Liver (tissue), 8 donors: ENCODE measurements at regions not wholly inside any gene's neighbourhood (a gene's known extent, or its start where the extent isn't known, plus 50 kb on each side); places are given as distances from the start of the nearest gene placed in this dataset.

Experiments
- DNase-seq: peaks from one replicate; pipeline ENCODE4 v3.0.0-alpha.2; 2017; ENCODE audit warnings: low spot score
- H3K27ac ChIP-seq, 2 donors: one replicate each; pipeline ENCODE4 v1.7.0; 2013; ENCODE audit warnings: inconsistent platforms in 2 of 2, low read length in 2 of 2, control low read depth in 1 of 2, low read depth in 1 of 2, mild to moderate bottlenecking in 1 of 2
- H3K27me3 ChIP-seq, 4 donors: one replicate each; pipeline versions ENCODE4 v1.6.1 to v1.7.0; 2013; ENCODE audit warnings: low read length in 3 of 4, inconsistent platforms in 1 of 4, mild to moderate bottlenecking in 1 of 4, moderate library complexity in 1 of 4; ENCODE audit not compliant: control insufficient read depth in 4 of 4, insufficient read depth in 4 of 4
- H3K36me3 ChIP-seq, 4 donors: one replicate each; pipeline versions ENCODE4 v1.6.1 to v1.7.0; 2013; ENCODE audit warnings: low read length in 3 of 4, mild to moderate bottlenecking in 3 of 4, low read depth in 1 of 4, moderate library complexity in 1 of 4; ENCODE audit not compliant: control insufficient read depth in 4 of 4, insufficient read depth in 3 of 4
- H3K4me1 ChIP-seq, 4 donors: one replicate each; pipeline versions ENCODE4 v1.6.1 to v1.7.0; 2013; ENCODE audit warnings: low read length in 3 of 4, mild to moderate bottlenecking in 3 of 4, moderate library complexity in 1 of 4; ENCODE audit not compliant: control insufficient read depth in 4 of 4, insufficient read depth in 4 of 4
- H3K4me3 ChIP-seq, 3 donors: one replicate each; pipeline versions ENCODE4 v1.6.1 to v1.7.0; 2013; ENCODE audit warnings: low read length in 3 of 3, control low read depth in 1 of 3, low read depth in 1 of 3, mild to moderate bottlenecking in 1 of 3
- H3K9ac ChIP-seq, 2 donors: one replicate each; pipeline ENCODE4 v1.7.0; 2013; ENCODE audit warnings: low read length in 2 of 2, mild to moderate bottlenecking in 2 of 2, moderate library complexity in 2 of 2, control low read depth in 1 of 2, low read depth in 1 of 2
- H3K9me3 ChIP-seq, 4 donors: one replicate each; pipeline versions ENCODE4 v1.6.1 to v1.7.0; 2013; ENCODE audit warnings: low read length in 3 of 4; ENCODE audit not compliant: control insufficient read depth in 4 of 4
- CTCF ChIP-seq: fragments of 150-350 bp; IDR thresholded peaks from 2 replicates; pipeline ENCODE4 v1.5.1; 2017; ENCODE audit warnings: improper control_type of control experiment, low read depth, low read length; ENCODE audit not compliant: missing input control
- EGR1 ChIP-seq, 2 donors: IDR thresholded peaks; 2 replicates each; pipeline ENCODE4 v1.6.1; 2016 to 2018; ENCODE audit warnings: antibody characterized with exemption in 2 of 2, low read depth in 2 of 2
- GABPA ChIP-seq, 2 donors: IDR thresholded peaks in 1 of 2; conservative IDR thresholded peaks in 1 of 2; 2 replicates each; pipeline ENCODE4 v1.6.1; 2016; ENCODE audit warnings: antibody characterized with exemption in 2 of 2, mild to moderate bottlenecking in 1 of 2, moderate library complexity in 1 of 2
- HNF4A ChIP-seq, 2 donors: conservative IDR thresholded peaks; 2 replicates each; pipeline ENCODE4 v1.6.1; 2016; ENCODE audit warnings: antibody characterized with exemption in 2 of 2, mild to moderate bottlenecking in 2 of 2
- HNF4G ChIP-seq: IDR thresholded peaks from 2 replicates; pipeline ENCODE4 v1.6.1; 2016; ENCODE audit warnings: antibody characterized with exemption
- JUND ChIP-seq, 2 donors: IDR thresholded peaks; 2 replicates each; pipeline ENCODE4 v1.6.1; 2016; ENCODE audit warnings: antibody characterized with exemption in 2 of 2
- NR2F2 ChIP-seq: IDR thresholded peaks from 2 replicates; pipeline ENCODE4 v1.6.1; 2016; ENCODE audit warnings: antibody characterized with exemption
- RAD21 ChIP-seq, 2 donors: IDR thresholded peaks; 2 replicates each; pipeline ENCODE4 v1.6.1; 2016; ENCODE audit warnings: antibody characterized with exemption in 2 of 2, mild to moderate bottlenecking in 2 of 2
- SP1 ChIP-seq: IDR thresholded peaks from 2 replicates; pipeline ENCODE4 v1.6.1; 2018; ENCODE audit warnings: antibody characterized with exemption, mild to moderate bottlenecking
- TAF1 ChIP-seq: conservative IDR thresholded peaks from 2 replicates; pipeline ENCODE4 v1.6.1; 2016; ENCODE audit warnings: antibody characterized with exemption, mild to moderate bottlenecking
- YY1 ChIP-seq: IDR thresholded peaks from 2 replicates; pipeline ENCODE4 v1.6.1; 2016; ENCODE audit warnings: antibody characterized with exemption, mild to moderate bottlenecking
- WGBS: extraction: QIAGEN DNeasy Blood & Tissue Kit; methylation state at CpG from one replicate; pipeline ENCODE4 v1.1.7; 2013; 5-methylcytosine and 5-hydroxymethylcytosine counted together
- TF ChIP-seq, protein P1 (sequence below): IDR thresholded peaks from 2 replicates; pipeline ENCODE4 v1.6.1; 2016; ENCODE audit warnings: antibody characterized with exemption, mild to moderate bottlenecking
- TF ChIP-seq, protein P2 (sequence below): IDR thresholded peaks from 2 replicates; pipeline ENCODE4 v1.6.1; 2016; ENCODE audit warnings: antibody characterized with exemption
- TF ChIP-seq, protein P3 (sequence below): IDR thresholded peaks from 2 replicates; pipeline ENCODE4 v1.6.1; 2016; ENCODE audit warnings: antibody characterized with exemption
- donor health status: healthy.
- donor health status: healthy.
- donor health status: healthy.
- donor health status: healthy.
- donor health status: healthy.

DNA sequence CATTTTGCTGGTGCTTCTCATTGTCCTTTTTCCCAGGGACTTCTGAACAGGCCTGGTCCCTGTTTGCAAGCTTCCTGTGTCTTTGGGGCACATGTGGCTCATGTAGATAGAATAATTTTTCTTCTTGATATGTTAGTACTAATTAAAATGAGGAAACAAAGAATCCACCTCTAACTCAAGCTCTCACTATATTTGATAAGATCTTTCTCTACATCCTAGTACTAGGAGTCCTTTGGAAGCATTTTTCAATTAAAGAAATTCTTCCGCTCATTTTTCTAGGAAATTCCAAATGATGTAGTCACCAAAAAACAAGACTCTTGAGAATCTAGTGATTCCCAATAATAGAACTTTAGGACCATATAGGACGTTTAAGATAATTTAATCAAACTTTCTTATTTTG, 165.3 kb downstream of the SEC61B start:
- H3K4me3 ChIP-seq, result no peak overlapping the region
- no peak for DNase-seq
- WGBS, result 84% methylated on average over 2 of the region's 2 CpGs
- H3K9me3 ChIP-seq, result no peaks in the 10 kb centered on the region
- no peaks in the 10 kb centered on the region for H3K27me3 ChIP-seq
- H3K27ac ChIP-seq, result no peak overlapping the region
- H3K36me3 ChIP-seq, result no peaks in the 10 kb centered on the region
- no peaks in the 10 kb centered on the region for H3K4me1 ChIP-seq
- TF ChIP-seq SP1, result no peak
- TF ChIP-seq NR2F2, result no peak
- no peak for TF ChIP-seq HNF4A (conservative IDR thresholded peaks at IDR 0.05)
- no peak for TF ChIP-seq HNF4G
- TF ChIP-seq, protein P1, sequence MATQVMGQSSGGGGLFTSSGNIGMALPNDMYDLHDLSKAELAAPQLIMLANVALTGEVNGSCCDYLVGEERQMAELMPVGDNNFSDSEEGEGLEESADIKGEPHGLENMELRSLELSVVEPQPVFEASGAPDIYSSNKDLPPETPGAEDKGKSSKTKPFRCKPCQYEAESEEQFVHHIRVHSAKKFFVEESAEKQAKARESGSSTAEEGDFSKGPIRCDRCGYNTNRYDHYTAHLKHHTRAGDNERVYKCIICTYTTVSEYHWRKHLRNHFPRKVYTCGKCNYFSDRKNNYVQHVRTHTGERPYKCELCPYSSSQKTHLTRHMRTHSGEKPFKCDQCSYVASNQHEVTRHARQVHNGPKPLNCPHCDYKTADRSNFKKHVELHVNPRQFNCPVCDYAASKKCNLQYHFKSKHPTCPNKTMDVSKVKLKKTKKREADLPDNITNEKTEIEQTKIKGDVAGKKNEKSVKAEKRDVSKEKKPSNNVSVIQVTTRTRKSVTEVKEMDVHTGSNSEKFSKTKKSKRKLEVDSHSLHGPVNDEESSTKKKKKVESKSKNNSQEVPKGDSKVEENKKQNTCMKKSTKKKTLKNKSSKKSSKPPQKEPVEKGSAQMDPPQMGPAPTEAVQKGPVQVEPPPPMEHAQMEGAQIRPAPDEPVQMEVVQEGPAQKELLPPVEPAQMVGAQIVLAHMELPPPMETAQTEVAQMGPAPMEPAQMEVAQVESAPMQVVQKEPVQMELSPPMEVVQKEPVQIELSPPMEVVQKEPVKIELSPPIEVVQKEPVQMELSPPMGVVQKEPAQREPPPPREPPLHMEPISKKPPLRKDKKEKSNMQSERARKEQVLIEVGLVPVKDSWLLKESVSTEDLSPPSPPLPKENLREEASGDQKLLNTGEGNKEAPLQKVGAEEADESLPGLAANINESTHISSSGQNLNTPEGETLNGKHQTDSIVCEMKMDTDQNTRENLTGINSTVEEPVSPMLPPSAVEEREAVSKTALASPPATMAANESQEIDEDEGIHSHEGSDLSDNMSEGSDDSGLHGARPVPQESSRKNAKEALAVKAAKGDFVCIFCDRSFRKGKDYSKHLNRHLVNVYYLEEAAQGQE, result no peak
- TF ChIP-seq RAD21 (IDR thresholded peaks at IDR 0.05), result no peak
- TF ChIP-seq EGR1 (IDR thresholded peaks at IDR 0.05; ENCODE audit: low read depth in 2 of 2), result no peak
- TF ChIP-seq, protein P2, sequence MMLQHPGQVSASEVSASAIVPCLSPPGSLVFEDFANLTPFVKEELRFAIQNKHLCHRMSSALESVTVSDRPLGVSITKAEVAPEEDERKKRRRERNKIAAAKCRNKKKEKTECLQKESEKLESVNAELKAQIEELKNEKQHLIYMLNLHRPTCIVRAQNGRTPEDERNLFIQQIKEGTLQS, result no peak
- TF ChIP-seq YY1, result no peak
- TF ChIP-seq, protein P3, sequence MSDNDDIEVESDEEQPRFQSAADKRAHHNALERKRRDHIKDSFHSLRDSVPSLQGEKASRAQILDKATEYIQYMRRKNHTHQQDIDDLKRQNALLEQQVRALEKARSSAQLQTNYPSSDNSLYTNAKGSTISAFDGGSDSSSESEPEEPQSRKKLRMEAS, result no peak
- TF ChIP-seq TAF1, result no peak
- no peak for TF ChIP-seq GABPA (IDR thresholded peaks at IDR 0.05 in 1 of 2, conservative IDR thresholded peaks at IDR 0.05 in 1 of 2)
- no peak for TF ChIP-seq JUND (IDR thresholded peaks at IDR 0.05)
- no peak overlapping the region for H3K9ac ChIP-seq

DNA sequence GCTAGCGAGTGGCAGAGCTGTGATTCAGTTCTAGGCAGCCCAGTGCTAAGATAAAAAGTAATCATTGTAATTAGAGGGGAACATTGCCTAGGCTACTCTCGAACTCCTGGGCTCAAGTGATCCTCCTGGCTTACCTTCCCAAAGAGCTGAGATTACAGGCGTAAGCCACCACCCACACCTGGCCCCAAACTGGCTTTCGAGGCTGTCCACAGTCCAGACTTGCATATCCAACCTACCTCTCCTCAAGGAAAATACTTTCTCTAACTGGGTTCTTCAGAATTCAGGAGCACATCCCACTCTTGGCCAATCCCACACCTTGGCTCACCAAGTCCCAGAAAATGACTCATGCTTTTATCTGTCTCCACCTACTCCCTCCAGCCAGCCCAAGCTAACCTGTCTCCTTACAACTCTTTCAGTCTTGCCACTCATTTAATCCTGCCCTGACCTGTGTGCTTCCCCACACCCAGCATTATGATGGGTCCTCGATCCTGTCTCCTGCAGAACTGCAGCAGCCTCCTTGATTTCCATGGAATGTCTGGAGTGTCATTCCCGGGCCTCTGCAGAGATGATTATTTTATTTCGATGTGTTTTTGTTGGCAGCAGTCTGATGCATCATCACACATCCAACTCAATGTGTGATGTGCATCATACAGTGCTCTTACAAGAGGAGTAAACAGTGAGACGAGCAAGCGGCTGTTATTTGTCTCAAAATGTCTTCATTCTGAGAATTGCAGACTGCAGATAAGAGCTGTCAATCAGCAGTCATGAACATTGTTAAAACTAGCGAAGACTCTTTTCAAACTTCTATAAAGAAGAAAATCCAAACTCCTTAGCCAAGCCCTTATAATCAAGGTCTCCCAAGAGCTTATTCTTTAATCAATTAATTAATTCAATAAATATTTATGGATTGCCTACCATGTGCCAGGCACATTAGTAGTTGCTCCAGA, 167.3 kb downstream of the SEC61B start:
- no peaks in the 10 kb centered on the region for H3K27me3 ChIP-seq
- no peak for DNase-seq
- H3K36me3 ChIP-seq, result no peaks in the 10 kb centered on the region
- TF ChIP-seq, protein P2, result no peak
- TF ChIP-seq CTCF (no peak), TAF1 (no peak), SP1 (no peak)
- TF ChIP-seq, protein P1, result no peak
- no peak overlapping the region for H3K9ac ChIP-seq
- no peak overlapping the region for H3K27ac ChIP-seq
- no peaks in the 10 kb centered on the region for H3K4me1 ChIP-seq
- no peak overlapping the region for H3K4me3 ChIP-seq
- 86% methylated on average over 10 of the region's 10 CpGs for WGBS
- no peaks in the 10 kb centered on the region for H3K9me3 ChIP-seq
